IMR-90 (cell line): ENCODE measurements at regions not wholly inside any gene's neighbourhood (a gene's known extent, or its start where the extent isn't known, plus 50 kb on each side); places are given as distances from the start of the nearest gene placed in this dataset.

Source experiments
- ATAC-seq: fragments of 200-7000 bp; cut with Tn5 transposase; 2 replicates; pipeline ENCODE4 v1.9.1; 2020; ENCODE audit warnings: low read depth, mild to moderate bottlenecking, moderate library complexity
- BruUV-seq: library from RNA; stranded (reverse); fragments of 400-500 nt; replicated peaks from 2 replicates; lab custom pipeline; 2021; lab: Mats Ljungman, UMichigan
- CTCF ChIA-PET: fragments of 300-600 bp; formaldehyde crosslinking; extraction: SDS; loops from one replicate; lab custom pipeline; 2021; ENCODE audit warnings: antibody characterized with exemption; lab: Yijun Ruan, JAX
- POLR2A ChIA-PET: fragments of 300-600 bp; sonication (Branson Sonifier 250); formaldehyde crosslinking; loops from one replicate; lab custom pipeline; 2022; ENCODE audit warnings: antibody characterized with exemption; ENCODE audit not compliant: unreplicated experiment; lab: Charles Lee
- DNase-seq: peaks from one replicate; pipeline ENCODE4 v3.0.0; 2013
- H2AFZ ChIP-seq: replicated peaks from 2 replicates; pipeline ENCODE3; 2013; ENCODE audit warnings: low read length, mild to moderate bottlenecking; ENCODE audit not compliant: poor library complexity
- H2AK5ac ChIP-seq: 2 replicates; pipeline ENCODE4 v1.6.1; 2013; ENCODE audit warnings: low read depth, low read length, inconsistent platforms
- H2AK9ac ChIP-seq: replicated peaks from 2 replicates; pipeline ENCODE3; 2013; ENCODE audit warnings: mild to moderate bottlenecking, low read depth, low read length, moderate library complexity; ENCODE audit not compliant: poor library complexity
- H2BK120ac ChIP-seq: 2 replicates; pipeline ENCODE4 v1.6.1; 2013; ENCODE audit warnings: low read depth, low read length, inconsistent platforms
- H2BK15ac ChIP-seq: 3 replicates; pipeline ENCODE4 v1.6.1; 2013; ENCODE audit warnings: low read depth, low read length, inconsistent platforms
- H2BK20ac ChIP-seq: 2 replicates; pipeline ENCODE4 v1.6.1; 2013; ENCODE audit warnings: low read depth, mild to moderate bottlenecking, inconsistent platforms, low read length, moderate library complexity
- H2BK5ac ChIP-seq: 2 replicates; pipeline ENCODE4 v1.6.1; 2013; ENCODE audit warnings: mild to moderate bottlenecking, low read depth, low read length, inconsistent platforms; ENCODE audit not compliant: poor library complexity, severe bottlenecking
- H3K14ac ChIP-seq: replicated peaks from 2 replicates; pipeline ENCODE4 v1.6.1; 2013; ENCODE audit warnings: low read depth, low read length, inconsistent platforms
- H3K18ac ChIP-seq: 2 replicates; pipeline ENCODE4 v1.6.1; 2013; ENCODE audit warnings: low read depth, low read length, control low read depth
- H3K23ac ChIP-seq: 2 replicates; pipeline ENCODE4 v1.6.1; 2013; ENCODE audit warnings: low read depth, low read length, inconsistent platforms
- H3K27ac ChIP-seq: 2 replicates; pipeline ENCODE4 v1.5.1; 2013; ENCODE audit warnings: mild to moderate bottlenecking, control low read depth, low read length; ENCODE audit not compliant: insufficient read depth
- H3K27me3 ChIP-seq: 2 replicates; pipeline ENCODE4 v1.6.1; 2013; ENCODE audit warnings: low read length; ENCODE audit not compliant: control insufficient read depth, insufficient read depth
- H3K36me3 ChIP-seq: 2 replicates; pipeline ENCODE4 v1.6.1; 2013; ENCODE audit warnings: low read length, mixed read lengths; ENCODE audit not compliant: control insufficient read depth, insufficient read depth
- H3K4ac ChIP-seq: 2 replicates; pipeline ENCODE4 v1.6.1; 2013; ENCODE audit warnings: low read depth, low read length, inconsistent platforms
- H3K4me1 ChIP-seq: 2 replicates; pipeline ENCODE4 v1.6.1; 2013; ENCODE audit warnings: low read length, mixed read lengths; ENCODE audit not compliant: control insufficient read depth, insufficient read depth
- H3K4me2 ChIP-seq: 2 replicates; pipeline ENCODE4 v1.6.1; 2013; ENCODE audit warnings: low read depth, mild to moderate bottlenecking, control low read depth, low read length, moderate library complexity
- H3K4me3 ChIP-seq: 2 replicates; pipeline ENCODE4 v1.5.1; 2013; ENCODE audit warnings: low read depth, mild to moderate bottlenecking, control low read depth, low read length, moderate library complexity; ENCODE audit not compliant: insufficient read depth
- H3K56ac ChIP-seq: 2 replicates; pipeline ENCODE4 v1.6.1; 2013; ENCODE audit warnings: low read length, inconsistent platforms; ENCODE audit not compliant: insufficient read depth; ENCODE audit errors: extremely low read depth
- H3K79me1 ChIP-seq, 2 experiments: 2 replicates each; pipeline ENCODE4 v1.6.1; 2013; ENCODE audit warnings: low read length in 2 of 2, inconsistent platforms in 1 of 2, low read depth in 1 of 2
- H3K9ac ChIP-seq: 2 replicates; pipeline ENCODE4 v1.6.1; 2013; ENCODE audit warnings: low read depth, low read length, control low read depth
- H3K9me1 ChIP-seq: 2 replicates; pipeline ENCODE4 v1.6.1; 2013; ENCODE audit warnings: low read length, inconsistent platforms; ENCODE audit not compliant: insufficient read depth
- H3K9me3 ChIP-seq: 2 replicates; pipeline ENCODE4 v1.6.1; 2013; ENCODE audit warnings: low read length; ENCODE audit not compliant: control insufficient read depth, insufficient read depth
- H4K20me1 ChIP-seq: 2 replicates; pipeline ENCODE4 v1.6.1; 2013; ENCODE audit warnings: low read length, inconsistent platforms; ENCODE audit not compliant: insufficient read depth
- H4K5ac ChIP-seq: 2 replicates; pipeline ENCODE4 v1.6.1; 2013; ENCODE audit warnings: mild to moderate bottlenecking, low read depth, low read length, control low read depth
- H4K8ac ChIP-seq, 2 experiments: 2 replicates each; pipeline ENCODE4 v1.6.1; 2013; ENCODE audit warnings: low read depth in 2 of 2, low read length in 2 of 2, control low read depth in 1 of 2, inconsistent platforms in 1 of 2
- H4K91ac ChIP-seq: 2 replicates; pipeline ENCODE4 v1.6.1; 2013; ENCODE audit warnings: low read depth, low read length, inconsistent platforms; ENCODE audit not compliant: insufficient read depth
- CHD1 ChIP-seq: IDR thresholded peaks from 2 replicates; pipeline ENCODE4 v1.6.1; 2012; ENCODE audit warnings: low read depth, low read length, improper control_type of control experiment
- MAZ ChIP-seq: IDR thresholded peaks from 2 replicates; pipeline ENCODE4 v1.6.1; 2012; ENCODE audit warnings: low read depth, mild to moderate bottlenecking, low read length, improper control_type of control experiment, moderate library complexity, borderline replicate concordance
- NFE2L2 ChIP-seq: fragments of 150-350 bp; IDR thresholded peaks from 2 replicates; pipeline ENCODE4 v1.6.1; 2016; ENCODE audit warnings: low read depth, mild to moderate bottlenecking, low read length
- RFX5 ChIP-seq: IDR thresholded peaks from 2 replicates; pipeline ENCODE4 v1.8.0; 2012; ENCODE audit warnings: low read depth, mild to moderate bottlenecking, low read length, moderate library complexity
- WGBS, 2 experiments: methylation state at CpG; one replicate each; pipeline versions ENCODE4 v1.1.5 to v1.1.7; 2013; ENCODE audit warnings: missing lambda C conversion rate in 2 of 2; ENCODE audit not compliant: insufficient read length in 1 of 2; ENCODE audit errors: extremely low coverage in 2 of 2; 5-methylcytosine and 5-hydroxymethylcytosine counted together
- dilution Hi-C: fragments of 300-500 bp; cut with HindIII; formaldehyde crosslinking; loops from one replicate; pipeline ENCODE4 v1.14.3; 2018; ENCODE audit warnings: low sequenced_read_pairs; ENCODE audit not compliant: unreplicated experiment
- in situ Hi-C: fragments of 300-500 bp; cut with MboI; formaldehyde crosslinking; loops from 3 replicates; pipeline ENCODE4 v1.14.3; 2019; ENCODE audit warnings: low sequenced_read_pairs, inconsistent platforms, mixed read lengths
- intact Hi-C: fragments of 100-400 bp; cut with micrococcal nuclease; formaldehyde crosslinking; loops from 2 replicates; pipeline ENCODE4 v1.10.0; 2022

- H4K5ac ChIP-seq, result no peak overlapping the region
- H2AK5ac ChIP-seq, result no peak overlapping the region
- no peak overlapping the region for H3K27ac ChIP-seq
- no peak overlapping the region for H3K14ac ChIP-seq
- in situ Hi-C loops, result no loop called here
- H3K9me1 ChIP-seq, result peaks cover 24% of the 10 kb centered on the region
- no peak overlapping the region for H3K4me2 ChIP-seq
- no peak for TF ChIP-seq RFX5
- no peak for TF ChIP-seq NFE2L2
- no peak for TF ChIP-seq MAZ
- TF ChIP-seq CHD1, result no peak
- H2BK5ac ChIP-seq, result no peak overlapping the region
- no peak overlapping the region for H3K4me3 ChIP-seq
- no peak for ATAC-seq
- no peaks in the 10 kb centered on the region for H3K9me3 ChIP-seq
- H3K36me3 ChIP-seq, result peaks cover 73% of the 10 kb centered on the region
- peaks cover 30 to 93% of the 10 kb centered on the region in 2 experiments for H3K79me1 ChIP-seq
- no peaks in the 10 kb centered on the region for H3K27me3 ChIP-seq
- dilution Hi-C loops, result no loop called here
- peaks cover 90% of the 10 kb centered on the region for H4K20me1 ChIP-seq
- H3K4me1 ChIP-seq, result no peaks in the 10 kb centered on the region
- no peak overlapping the region for H3K56ac ChIP-seq
- DNase-seq, result no peak
- H3K18ac ChIP-seq, result no peak overlapping the region
- no peak overlapping the region for H4K8ac ChIP-seq
- no peak overlapping the region for H2AFZ ChIP-seq
- no peak overlapping the region for H4K91ac ChIP-seq
- no TSS peak for BruUV-seq
- H3K9ac ChIP-seq, result no peak overlapping the region
- POLR2A ChIA-PET, result no interaction called here
- intact Hi-C loops, result no loop called here
- H2BK120ac ChIP-seq, result no peak overlapping the region
- no peak overlapping the region for H3K4ac ChIP-seq
- no peak overlapping the region for H2BK20ac ChIP-seq
- no peak overlapping the region for H3K23ac ChIP-seq
- 89% methylated on average over 9 of the region's 17 CpGs; no CpG with 5 or more reads in 1 of the 2 experiments for WGBS, 2 experiments
- no peak overlapping the region for H2BK15ac ChIP-seq
- CTCF ChIA-PET, result no interaction called here
- H2AK9ac ChIP-seq, result no peak overlapping the region
Observed at GRCh38 chr17:77487211-77487629, 346.5 kb downstream of the SEC14L1 start.
